Vagina (tissue), 2 donors: ENCODE measurements at regions not wholly inside any gene's neighbourhood (a gene's known extent, or its start where the extent isn't known, plus 50 kb on each side); places are given as distances from the start of the nearest gene placed in this dataset.

ENCODE experiments used
- DNase-seq, 2 donors: peaks; one replicate each; pipeline ENCODE4 v3.0.0-alpha.2; 2017; ENCODE audit errors: extremely low spot score in 2 of 2
- H3K27ac ChIP-seq: fragments of 200-600 bp; sonication (generic); one replicate; pipeline ENCODE4 v1.5.1; 2019
- H3K27me3 ChIP-seq: fragments of 200-600 bp; sonication (generic); one replicate; pipeline ENCODE4 v1.5.1; 2019
- H3K36me3 ChIP-seq, 2 donors: fragments of 200-600 bp; sonication (generic); one replicate each; pipeline ENCODE4 v1.5.1; 2017 to 2019
- H3K4me1 ChIP-seq: fragments of 200-600 bp; sonication (generic); one replicate; pipeline ENCODE4 v1.5.1; 2019
- H3K4me3 ChIP-seq, 2 donors: fragments of 200-600 bp; sonication (generic); 1 replicate in 1 of 2; 2 replicates in 1 of 2; pipeline ENCODE4 v1.5.1; 2016 to 2019
- H3K9me3 ChIP-seq: fragments of 200-600 bp; sonication (generic); one replicate; pipeline ENCODE4 v1.5.1; 2019
- CTCF ChIP-seq, 3 experiments: fragments of 450-650 bp in 2 of 3; fragments of 200-600 bp in 1 of 3; sonication (generic) in 1 of 3; IDR thresholded peaks; one replicate each; pipeline ENCODE4 v1.5.1; 2017 to 2019; ENCODE audit warnings: antibody characterized with exemption in 3 of 3, mild to moderate bottlenecking in 2 of 3, moderate library complexity in 2 of 3
- POLR2A ChIP-seq, 2 donors: fragments of 450-650 bp; IDR thresholded peaks; one replicate each; pipeline ENCODE4 v1.6.1; 2017; ENCODE audit warnings: antibody characterized with exemption in 2 of 2, mild to moderate bottlenecking in 2 of 2, moderate library complexity in 2 of 2
- POLR2AphosphoS5 ChIP-seq, 2 donors: sonication (generic); formaldehyde crosslinking; IDR thresholded peaks; one replicate each; pipeline ENCODE4 v1.9.0; 2017; ENCODE audit warnings: antibody characterized with exemption in 2 of 2, mild to moderate bottlenecking in 2 of 2, low read depth in 1 of 2; ENCODE audit not compliant: insufficient read depth in 1 of 2
- intact Hi-C: fragments of 100-400 bp; cut with DNase I; formaldehyde crosslinking; loops from one replicate; pipeline ENCODE4 v1.15.1; 2023

GRCh38 chr18:44424645-44425035, 256.0 kb upstream of the SETBP1 start:
- intact Hi-C loops, result no loop called here
- no peaks in the 10 kb centered on the region for H3K9me3 ChIP-seq
- DNase-seq, result no peak
- H3K4me1 ChIP-seq, result no peaks in the 10 kb centered on the region
- TF ChIP-seq CTCF (IDR thresholded peaks at IDR 0.05) (no peak), POLR2AphosphoS5 (IDR thresholded peaks at IDR 0.05; ENCODE audit: insufficient read depth in 1 of 2, low read depth in 1 of 2) (no peak), POLR2A (IDR thresholded peaks at IDR 0.05) (no peak)
- no peak overlapping the region for H3K4me3 ChIP-seq
- H3K36me3 ChIP-seq, result no peaks in the 10 kb centered on the region
- no peaks in the 10 kb centered on the region for H3K27me3 ChIP-seq
- H3K27ac ChIP-seq, result no peak overlapping the region

- intact Hi-C loops, result no loop called here
- Histone ChIP-seq H3K4me3 (no peak overlapping the region), H3K9me3 (no peaks in the 10 kb centered on the region), H3K27ac (no peak overlapping the region), H3K36me3 (no peaks in the 10 kb centered on the region), H3K27me3 (no peaks in the 10 kb centered on the region), H3K4me1 (no peaks in the 10 kb centered on the region)
- no peak for DNase-seq
- TF ChIP-seq POLR2A (IDR thresholded peaks at IDR 0.05) (no peak), POLR2AphosphoS5 (IDR thresholded peaks at IDR 0.05; ENCODE audit: insufficient read depth in 1 of 2, low read depth in 1 of 2) (no peak), CTCF (IDR thresholded peaks at IDR 0.05) (no peak)
These were observed 255.5 kb upstream of the SETBP1 start for GRCh38 chr18:44425161-44425560.

- intact Hi-C loops, result no loop called here
- Histone ChIP-seq H3K9me3 (no peaks in the 10 kb centered on the region), H3K4me1 (no peaks in the 10 kb centered on the region), H3K27me3 (no peaks in the 10 kb centered on the region), H3K4me3 (no peak overlapping the region), H3K36me3 (no peaks in the 10 kb centered on the region), H3K27ac (no peak overlapping the region)
- TF ChIP-seq POLR2AphosphoS5 (IDR thresholded peaks at IDR 0.05; ENCODE audit: insufficient read depth in 1 of 2, low read depth in 1 of 2), result no peak
- no peak for TF ChIP-seq CTCF (IDR thresholded peaks at IDR 0.05)
- no peak for TF ChIP-seq POLR2A (IDR thresholded peaks at IDR 0.05)
- DNase-seq, result no peak
These were observed 243.1 kb upstream of the SETBP1 start for GRCh38 chr18:44437603-44438002.

GRCh38 chr18:44450226-44450625, 230.5 kb upstream of the SETBP1 start:
- Histone ChIP-seq H3K36me3 (no peaks in the 10 kb centered on the region), H3K27ac (no peak overlapping the region), H3K27me3 (no peaks in the 10 kb centered on the region), H3K4me1 (no peaks in the 10 kb centered on the region), H3K4me3 (no peak overlapping the region), H3K9me3 (no peaks in the 10 kb centered on the region)
- no peak for TF ChIP-seq POLR2A (IDR thresholded peaks at IDR 0.05)
- no peak for TF ChIP-seq POLR2AphosphoS5 (IDR thresholded peaks at IDR 0.05; ENCODE audit: insufficient read depth in 1 of 2, low read depth in 1 of 2)
- TF ChIP-seq CTCF (IDR thresholded peaks at IDR 0.05), result no peak
- intact Hi-C loops, result no loop called here
- DNase-seq, result no peak

GRCh38 chr18:44452346-44452745, 228.3 kb upstream of the SETBP1 start:
- intact Hi-C loops, result no loop called here
- no peaks in the 10 kb centered on the region for H3K9me3 ChIP-seq
- no peaks in the 10 kb centered on the region for H3K27me3 ChIP-seq
- TF ChIP-seq POLR2AphosphoS5 (IDR thresholded peaks at IDR 0.05; ENCODE audit: insufficient read depth in 1 of 2, low read depth in 1 of 2) (no peak), POLR2A (IDR thresholded peaks at IDR 0.05) (no peak), CTCF (IDR thresholded peaks at IDR 0.05) (no peak)
- no peaks in the 10 kb centered on the region for H3K4me1 ChIP-seq
- no peaks in the 10 kb centered on the region for H3K36me3 ChIP-seq
- no peak for DNase-seq
- no peak overlapping the region for H3K4me3 ChIP-seq
- H3K27ac ChIP-seq, result no peak overlapping the region
